B cell (primary cell): ENCODE measurements at regions not wholly inside any gene's neighbourhood (a gene's known extent, or its start where the extent isn't known, plus 50 kb on each side); places are given as distances from the start of the nearest gene placed in this dataset.

Experiments used
- ATAC-seq: fragments of 200-7000 bp; cut with Tn5 transposase; one replicate; pipeline ENCODE4 v1.10.0; 2021; ENCODE audit warnings: low read depth, mild to moderate bottlenecking, moderate number of reproducible peaks, moderate library complexity
- CTCF ChIA-PET: fragments of 350-600 bp; sonication (Branson Sonifier 250); formaldehyde crosslinking; loops from one replicate; lab custom pipeline; 2021; ENCODE audit warnings: antibody characterized with exemption, inconsistent platforms; lab: Charles Lee
- POLR2A ChIA-PET: fragments of 350-600 bp; sonication (Branson Sonifier 250); formaldehyde crosslinking; loops from one replicate; lab custom pipeline; 2021; ENCODE audit warnings: antibody characterized with exemption; lab: Charles Lee
- DNase-seq: peaks from one replicate; pipeline ENCODE4 v3.0.0; 2013
- H2AFZ ChIP-seq: 2 replicates; pipeline ENCODE4 v1.6.1; 2012; ENCODE audit warnings: mild to moderate bottlenecking, low read depth, low read length; ENCODE audit not compliant: insufficient read depth, poor library complexity, severe bottlenecking
- H3K27ac ChIP-seq, 2 donors: 1 replicate in 1 of 2; 2 replicates in 1 of 2; pipeline ENCODE4 v1.5.1; 2012 to 2013; ENCODE audit warnings: low read length in 2 of 2, mild to moderate bottlenecking in 2 of 2, moderate library complexity in 1 of 2
- H3K27me3 ChIP-seq, 4 experiments: fragments of 200-600 bp in 1 of 4; sonication (generic) in 1 of 4; replicated peaks in 1 of 4; 1 replicate in 2 of 4; 2 replicates in 2 of 4; pipeline versions ENCODE4 v1.6.1 to v1.7.0; 2013 to 2016; ENCODE audit warnings: low read length in 3 of 4, mild to moderate bottlenecking in 2 of 4, mixed read lengths in 1 of 4, moderate library complexity in 1 of 4; ENCODE audit not compliant: insufficient read depth in 4 of 4, control insufficient read depth in 3 of 4; ENCODE audit errors: control extremely low read depth in 1 of 4
- H3K36me3 ChIP-seq, 2 experiments: replicated peaks in 1 of 2; 1 replicate in 1 of 2; 2 replicates in 1 of 2; pipeline versions ENCODE4 v1.6.1 to v1.7.1; 2013; ENCODE audit warnings: low read length in 1 of 2; ENCODE audit not compliant: insufficient read depth in 2 of 2, control insufficient read depth in 1 of 2; ENCODE audit errors: control extremely low read depth in 1 of 2, extremely low read depth in 1 of 2
- H3K4me1 ChIP-seq, 2 donors: fragments of 200-600 bp in 1 of 2; sonication (generic) in 1 of 2; 1 replicate in 1 of 2; 2 replicates in 1 of 2; pipeline versions ENCODE4 v1.5.1 to v1.6.1; 2013 to 2017; ENCODE audit warnings: low read length in 2 of 2; ENCODE audit not compliant: control insufficient read depth in 2 of 2, insufficient read depth in 2 of 2
- H3K4me2 ChIP-seq: replicated peaks from 2 replicates; pipeline ENCODE3; 2012; ENCODE audit warnings: mild to moderate bottlenecking, low read depth, low read length; ENCODE audit not compliant: poor library complexity, severe bottlenecking
- H3K4me3 ChIP-seq, 5 experiments: fragments of 200-600 bp in 1 of 5; sonication (generic) in 1 of 5; 1 replicate in 3 of 5; 2 replicates in 2 of 5; pipeline versions ENCODE4 v1.5.1 to v1.7.0; 2011 to 2016; ENCODE audit warnings: low read length in 4 of 5, mild to moderate bottlenecking in 4 of 5, low read depth in 2 of 5, control low read depth in 1 of 5, moderate library complexity in 1 of 5; ENCODE audit not compliant: insufficient read depth in 1 of 5; ENCODE audit errors: control extremely low read depth in 1 of 5, extremely low read depth in 1 of 5
- H3K79me2 ChIP-seq: fragments of 200-600 bp; sonication (generic); one replicate; pipeline ENCODE4 v1.6.0; 2016; ENCODE audit warnings: low read length; ENCODE audit not compliant: control insufficient read depth, insufficient read depth
- H3K9ac ChIP-seq: fragments of 200-600 bp; sonication (generic); 2 replicates; pipeline ENCODE4 v1.6.1; 2017; ENCODE audit warnings: mild to moderate bottlenecking, low read length, moderate library complexity
- H3K9me3 ChIP-seq, 3 donors: one replicate each; pipeline versions ENCODE4 v1.6.1 to v1.7.1; 2013; ENCODE audit warnings: low read length in 2 of 3; ENCODE audit not compliant: control insufficient read depth in 2 of 3, insufficient read depth in 1 of 3; ENCODE audit errors: control extremely low read depth in 1 of 3
- H4K20me1 ChIP-seq: 2 replicates; pipeline ENCODE4 v1.6.0; 2012; ENCODE audit warnings: mild to moderate bottlenecking, low read length; ENCODE audit not compliant: insufficient read depth, control insufficient read depth, poor library complexity, severe bottlenecking
- H3K27ac Mint-ChIP-seq: one replicate; pipeline ENCODE4 v1.8.0; 2021; ENCODE audit warnings: mixed read lengths
- H3K27me3 Mint-ChIP-seq: one replicate; pipeline ENCODE4 v1.8.0; 2021; ENCODE audit warnings: mixed read lengths
- H3K4me1 Mint-ChIP-seq: one replicate; pipeline ENCODE4 v1.8.0; 2021; ENCODE audit warnings: mixed read lengths
- H3K4me3 Mint-ChIP-seq: one replicate; pipeline ENCODE4 v1.8.0; 2021; ENCODE audit warnings: mixed read lengths
- H3K9me3 Mint-ChIP-seq: one replicate; pipeline ENCODE4 v1.8.0; 2022; ENCODE audit warnings: mixed read lengths; ENCODE audit not compliant: insufficient read depth
- CTCF ChIP-seq: fragments of 200-600 bp; IDR thresholded peaks from one replicate; pipeline ENCODE4 v1.8.0; 2022; ENCODE audit warnings: antibody characterized with exemption, mild to moderate bottlenecking
- EZH2 ChIP-seq: IDR thresholded peaks from 2 replicates; pipeline ENCODE4 v1.6.1; 2012; ENCODE audit warnings: borderline replicate concordance, low read depth, mild to moderate bottlenecking, moderate library complexity, low read length; ENCODE audit not compliant: insufficient read depth, poor library complexity, severe bottlenecking
- WGBS: methylation state at CpG from one replicate; pipeline ENCODE4 v1.1.5; 2013; ENCODE audit warnings: missing lambda C conversion rate; ENCODE audit not compliant: insufficient coverage; 5-methylcytosine and 5-hydroxymethylcytosine counted together
- intact Hi-C: fragments of 100-400 bp; cut with micrococcal nuclease; formaldehyde crosslinking; loops from one replicate; pipeline ENCODE4 v1.10.0; 2022

GRCh38 chr18:66193938-66194337 lies 410.0 kb downstream of the CDH19 start:
- no peaks in the 10 kb centered on the region for H3K27me3 ChIP-seq
- no peaks in the 10 kb centered on the region for H3K4me1 ChIP-seq
- H3K36me3 ChIP-seq = no peaks in the 10 kb centered on the region
- intact Hi-C loops = no loop called here
- no peak overlapping the region for H3K4me3 Mint-ChIP-seq
- H3K79me2 ChIP-seq = no peaks in the 10 kb centered on the region
- no peak overlapping the region for H3K9ac ChIP-seq
- ChIA-PET CTCF (no interaction called here), POLR2A (no interaction called here)
- H3K9me3 ChIP-seq = no peaks in the 10 kb centered on the region
- 94% methylated on average over 4 of the region's 4 CpGs for WGBS
- H3K4me1 Mint-ChIP-seq = no peaks in the 10 kb centered on the region
- no peak overlapping the region for H3K4me3 ChIP-seq
- H3K4me2 ChIP-seq = no peak overlapping the region
- no peaks in the 10 kb centered on the region for H3K27me3 Mint-ChIP-seq
- H3K9me3 Mint-ChIP-seq = peaks cover 3% of the 10 kb centered on the region
- no peak for DNase-seq
- no peak overlapping the region for H3K27ac ChIP-seq
- no peak overlapping the region for H2AFZ ChIP-seq
- H3K27ac Mint-ChIP-seq = no peak overlapping the region
- no peak for TF ChIP-seq CTCF
- TF ChIP-seq EZH2 = no peak
- no peaks in the 10 kb centered on the region for H4K20me1 ChIP-seq
- no peak for ATAC-seq

GRCh38 chr18:66193394-66193793 lies 410.5 kb downstream of the CDH19 start:
- Histone ChIP-seq H3K9me3 (no peaks in the 10 kb centered on the region), H3K9ac (no peak overlapping the region), H3K4me1 (no peaks in the 10 kb centered on the region), H3K79me2 (no peaks in the 10 kb centered on the region), H4K20me1 (no peaks in the 10 kb centered on the region), H3K27me3 (no peaks in the 10 kb centered on the region), H2AFZ (no peak overlapping the region), H3K27ac (no peak overlapping the region), H3K4me3 (no peak overlapping the region), H3K4me2 (no peak overlapping the region), H3K36me3 (no peaks in the 10 kb centered on the region)
- Mint-ChIP-seq H3K27ac (no peak overlapping the region), H3K4me3 (no peak overlapping the region), H3K4me1 (no peaks in the 10 kb centered on the region), H3K27me3 (no peaks in the 10 kb centered on the region), H3K9me3 (peaks cover 3% of the 10 kb centered on the region)
- no peak for TF ChIP-seq EZH2
- no peak for TF ChIP-seq CTCF
- ChIA-PET POLR2A (no interaction called here), CTCF (no interaction called here)
- 67% methylated on average over 3 of the region's 3 CpGs for WGBS
- intact Hi-C loops = no loop called here
- ATAC-seq (no peak), DNase-seq (no peak)
